ENCODE measurements at regions not wholly inside any gene's neighbourhood (a gene's known extent, or its start where the extent isn't known, plus 50 kb on each side); places are given as distances from the start of the nearest gene placed in this dataset.

- no TSS peak for BruUV-seq (replicated peaks)
- no peak for DNase-seq
- Histone ChIP-seq H3K4me1 (no peaks in the 10 kb centered on the region), H3K27me3 (replicated peaks; ENCODE audit: control insufficient read depth, insufficient read depth, low read length) (no peaks in the 10 kb centered on the region), H3K4me3 (ENCODE audit: low read depth, low read length) (no peak overlapping the region), H3K36me3 (ENCODE audit: control insufficient read depth, insufficient read depth, low read length) (no peaks in the 10 kb centered on the region), H3K9me3 (no peaks in the 10 kb centered on the region)
- Mint-ChIP-seq H3K36me3 (ENCODE audit: insufficient read depth, unreplicated experiment) (no peaks in the 10 kb centered on the region), H3K27me3 (ENCODE audit: insufficient read depth, unreplicated experiment) (no peaks in the 10 kb centered on the region), H3K4me3 (ENCODE audit: unreplicated experiment) (no peak overlapping the region), H3K9me3 (ENCODE audit: unreplicated experiment) (no peaks in the 10 kb centered on the region), H3K4me1 (ENCODE audit: low read depth, unreplicated experiment) (no peaks in the 10 kb centered on the region), H3K27ac (ENCODE audit: unreplicated experiment) (no peak overlapping the region)
- ChIA-PET POLR2A (no interaction called here), CTCF (interaction anchor here (0.6 kb wide), 1 partner anchor 67 kb away, joined by 3 read pairs; no protein-coding TSS in a partner anchor)
- intact Hi-C loops (cut with micrococcal nuclease; ENCODE audit: unreplicated experiment) = no loop called here
- no peak for TF ChIP-seq CTCF (IDR thresholded peaks at IDR 0.05; ENCODE audit: insufficient read depth in 1 of 2, low read depth in 1 of 2, low read length in 1 of 2, severe bottlenecking in 1 of 2, unreplicated experiment in 1 of 2)
These were observed 751.1 kb downstream of the CCDC85A start for GRCh38 chr2:56934866-56935265.

GRCh38 chr2:56940054-56940453 is 756.3 kb downstream of the CCDC85A start:
- no peaks in the 10 kb centered on the region for H3K36me3 Mint-ChIP-seq (ENCODE audit: insufficient read depth, unreplicated experiment)
- intact Hi-C loops (cut with micrococcal nuclease; ENCODE audit: unreplicated experiment) = no loop called here
- no peaks in the 10 kb centered on the region for H3K9me3 Mint-ChIP-seq (ENCODE audit: unreplicated experiment)
- Histone ChIP-seq H3K4me3 (ENCODE audit: low read depth, low read length) (no peak overlapping the region), H3K4me1 (no peaks in the 10 kb centered on the region), H3K36me3 (ENCODE audit: control insufficient read depth, insufficient read depth, low read length) (no peaks in the 10 kb centered on the region), H3K9me3 (no peaks in the 10 kb centered on the region), H3K27me3 (replicated peaks; ENCODE audit: control insufficient read depth, insufficient read depth, low read length) (no peaks in the 10 kb centered on the region)
- no peaks in the 10 kb centered on the region for H3K27me3 Mint-ChIP-seq (ENCODE audit: insufficient read depth, unreplicated experiment)
- no peak overlapping the region for H3K27ac Mint-ChIP-seq (ENCODE audit: unreplicated experiment)
- ChIA-PET POLR2A (no interaction called here), CTCF (no interaction called here)
- H3K4me1 Mint-ChIP-seq (ENCODE audit: low read depth, unreplicated experiment) = no peaks in the 10 kb centered on the region
- TF ChIP-seq CTCF (IDR thresholded peaks at IDR 0.05; ENCODE audit: insufficient read depth in 1 of 2, low read depth in 1 of 2, low read length in 1 of 2, severe bottlenecking in 1 of 2, unreplicated experiment in 1 of 2) = no peak
- no TSS peak for BruUV-seq (replicated peaks)
- H3K4me3 Mint-ChIP-seq (ENCODE audit: unreplicated experiment) = no peak overlapping the region
- no peak for DNase-seq

- H3K36me3 ChIP-seq (ENCODE audit: control insufficient read depth, insufficient read depth, low read length) = no peaks in the 10 kb centered on the region
- Mint-ChIP-seq H3K4me1 (ENCODE audit: low read depth, unreplicated experiment) (no peaks in the 10 kb centered on the region), H3K27me3 (ENCODE audit: insufficient read depth, unreplicated experiment) (no peaks in the 10 kb centered on the region), H3K36me3 (ENCODE audit: insufficient read depth, unreplicated experiment) (no peaks in the 10 kb centered on the region), H3K9me3 (ENCODE audit: unreplicated experiment) (peaks cover 23% of the 10 kb centered on the region), H3K4me3 (ENCODE audit: unreplicated experiment) (no peak overlapping the region), H3K27ac (ENCODE audit: unreplicated experiment) (no peak overlapping the region)
- BruUV-seq (replicated peaks) = no TSS peak
- ChIA-PET CTCF (no interaction called here), POLR2A (no interaction called here)
- H3K4me1 ChIP-seq = no peaks in the 10 kb centered on the region
- no peak for TF ChIP-seq CTCF (IDR thresholded peaks at IDR 0.05; ENCODE audit: insufficient read depth in 1 of 2, low read depth in 1 of 2, low read length in 1 of 2, severe bottlenecking in 1 of 2, unreplicated experiment in 1 of 2)
- DNase-seq = no peak
- intact Hi-C loops (cut with micrococcal nuclease; ENCODE audit: unreplicated experiment) = no loop called here
- H3K4me3 ChIP-seq (ENCODE audit: low read depth, low read length) = no peak overlapping the region
- H3K27me3 ChIP-seq (replicated peaks; ENCODE audit: control insufficient read depth, insufficient read depth, low read length) = no peaks in the 10 kb centered on the region
- no peaks in the 10 kb centered on the region; the same call in 1 of the 2 replicates for H3K9me3 ChIP-seq
These were observed 769.1 kb downstream of the CCDC85A start for GRCh38 chr2:56952871-56953270.

All from Caco-2 (cell line).